Dendritic cell treated with granulocyte-macrophage colony-stimulating factor and Interleukin-4, amounts not matched to agents 40 ng/mL and 50 ng/mL, for 4 days (primary cell): ENCODE measurements at regions not wholly inside any gene's neighbourhood (a gene's known extent, or its start where the extent isn't known, plus 50 kb on each side); places are given as distances from the start of the nearest gene placed in this dataset.

Experiments
- H3K27ac Mint-ChIP-seq: one replicate; pipeline ENCODE4 v1.8.0; 2022; ENCODE audit warnings: mild to moderate bottlenecking, mixed read lengths
- H3K27me3 Mint-ChIP-seq: one replicate; pipeline ENCODE4 v1.8.0; 2022; ENCODE audit warnings: mild to moderate bottlenecking, mixed read lengths
- H3K36me3 Mint-ChIP-seq: one replicate; pipeline ENCODE4 v1.8.0; 2022; ENCODE audit warnings: low read depth, mixed read lengths
- H3K4me1 Mint-ChIP-seq: one replicate; pipeline ENCODE4 v1.8.0; 2022; ENCODE audit warnings: low read depth, mixed read lengths
- H3K4me3 Mint-ChIP-seq: one replicate; pipeline ENCODE4 v1.8.0; 2022; ENCODE audit warnings: mild to moderate bottlenecking, moderate library complexity, mixed read lengths
- H3K9me3 Mint-ChIP-seq: one replicate; pipeline ENCODE4 v1.8.0; 2022; ENCODE audit warnings: mixed read lengths
- intact Hi-C: fragments of 100-400 bp; cut with micrococcal nuclease; formaldehyde crosslinking; loops from one replicate; pipeline ENCODE4 v1.15.0; 2022

GRCh38 chr5:54927097-54927746 is 58.2 kb downstream of the ESM1 start:
- intact Hi-C loops = no loop called here
- H3K27me3 Mint-ChIP-seq = no peaks in the 10 kb centered on the region
- H3K4me3 Mint-ChIP-seq = no peak overlapping the region
- no peaks in the 10 kb centered on the region for H3K4me1 Mint-ChIP-seq
- no peak overlapping the region for H3K27ac Mint-ChIP-seq
- peaks cover 20% of the 10 kb centered on the region for H3K9me3 Mint-ChIP-seq
- no peaks in the 10 kb centered on the region for H3K36me3 Mint-ChIP-seq

GRCh38 chr5:54924487-54924886 is 60.9 kb downstream of the ESM1 start:
- H3K27ac Mint-ChIP-seq = no peak overlapping the region
- H3K9me3 Mint-ChIP-seq = peaks cover 20% of the 10 kb centered on the region
- intact Hi-C loops = no loop called here
- no peaks in the 10 kb centered on the region for H3K36me3 Mint-ChIP-seq
- no peak overlapping the region for H3K4me3 Mint-ChIP-seq
- H3K27me3 Mint-ChIP-seq = peaks cover 6% of the 10 kb centered on the region
- H3K4me1 Mint-ChIP-seq = no peaks in the 10 kb centered on the region

GRCh38 chr5:54917323-54917722 is 68.1 kb downstream of the ESM1 start:
- intact Hi-C loops = no loop called here
- H3K36me3 Mint-ChIP-seq = no peaks in the 10 kb centered on the region
- no peak overlapping the region for H3K4me3 Mint-ChIP-seq
- H3K27me3 Mint-ChIP-seq = peaks cover 19% of the 10 kb centered on the region
- H3K4me1 Mint-ChIP-seq = no peaks in the 10 kb centered on the region
- H3K9me3 Mint-ChIP-seq = no peaks in the 10 kb centered on the region
- no peak overlapping the region for H3K27ac Mint-ChIP-seq

GRCh38 chr5:54915466-54916027 is 69.8 kb downstream of the ESM1 start:
- peaks cover 22% of the 10 kb centered on the region for H3K27me3 Mint-ChIP-seq
- no peak overlapping the region for H3K27ac Mint-ChIP-seq
- H3K4me1 Mint-ChIP-seq = no peaks in the 10 kb centered on the region
- H3K36me3 Mint-ChIP-seq = no peaks in the 10 kb centered on the region
- no peak overlapping the region for H3K4me3 Mint-ChIP-seq
- no peaks in the 10 kb centered on the region for H3K9me3 Mint-ChIP-seq
- intact Hi-C loops = no loop called here

GRCh38 chr5:54912021-54912420 is 73.4 kb downstream of the ESM1 start:
- H3K27ac Mint-ChIP-seq = no peak overlapping the region
- no peaks in the 10 kb centered on the region for H3K4me1 Mint-ChIP-seq
- intact Hi-C loops = no loop called here
- H3K27me3 Mint-ChIP-seq = peaks cover 21% of the 10 kb centered on the region
- no peaks in the 10 kb centered on the region for H3K36me3 Mint-ChIP-seq
- no peak overlapping the region for H3K4me3 Mint-ChIP-seq
- H3K9me3 Mint-ChIP-seq = no peaks in the 10 kb centered on the region

- intact Hi-C loops = no loop called here
- Mint-ChIP-seq H3K4me3 (no peak overlapping the region), H3K27ac (no peak overlapping the region), H3K4me1 (no peaks in the 10 kb centered on the region), H3K9me3 (no peaks in the 10 kb centered on the region), H3K36me3 (no peaks in the 10 kb centered on the region), H3K27me3 (peaks cover 19% of the 10 kb centered on the region)
These were observed 75.2 kb downstream of the ESM1 start for GRCh38 chr5:54909911-54910870.

- Mint-ChIP-seq H3K36me3 (no peaks in the 10 kb centered on the region), H3K9me3 (no peaks in the 10 kb centered on the region), H3K27ac (no peak overlapping the region), H3K27me3 (peaks cover 19% of the 10 kb centered on the region), H3K4me3 (no peak overlapping the region), H3K4me1 (no peaks in the 10 kb centered on the region)
- intact Hi-C loops = no loop called here
These were observed 76.4 kb downstream of the ESM1 start for GRCh38 chr5:54908774-54909525.

GRCh38 chr5:54905942-54906537 is 79.4 kb downstream of the ESM1 start:
- intact Hi-C loops = loop anchor here (1.0 kb wide), 1 partner anchor 240 kb away; no protein-coding TSS in a partner anchor
- Mint-ChIP-seq H3K4me1 (peaks cover 11% of the 10 kb centered on the region), H3K27ac (no peak overlapping the region), H3K36me3 (no peaks in the 10 kb centered on the region), H3K4me3 (no peak overlapping the region), H3K9me3 (no peaks in the 10 kb centered on the region), H3K27me3 (peaks cover 11% of the 10 kb centered on the region)

- no peak overlapping the region for H3K4me3 Mint-ChIP-seq
- intact Hi-C loops = no loop called here
These were observed 80.1 kb downstream of the ESM1 start for GRCh38 chr5:54905246-54905795.

GRCh38 chr5:54904425-54904824 is 81.0 kb downstream of the ESM1 start:
- Mint-ChIP-seq H3K36me3 (no peaks in the 10 kb centered on the region), H3K4me3 (no peak overlapping the region), H3K27me3 (peaks cover 10% of the 10 kb centered on the region), H3K4me1 (peaks cover 21% of the 10 kb centered on the region), H3K27ac (no peak overlapping the region), H3K9me3 (no peaks in the 10 kb centered on the region)
- intact Hi-C loops = no loop called here

More at GRCh38 chr5:54905246-54905795, 80.1 kb downstream of the ESM1 start:
- Mint-ChIP-seq H3K4me1 (peaks cover 18% of the 10 kb centered on the region), H3K9me3 (no peaks in the 10 kb centered on the region), H3K27ac (no peak overlapping the region), H3K27me3 (peaks cover 10% of the 10 kb centered on the region), H3K36me3 (no peaks in the 10 kb centered on the region)

GRCh38 chr5:54902791-54903473 is 82.5 kb downstream of the ESM1 start:
- intact Hi-C loops = no loop called here
- H3K4me3 Mint-ChIP-seq = no peak overlapping the region
- H3K9me3 Mint-ChIP-seq = no peaks in the 10 kb centered on the region
- H3K4me1 Mint-ChIP-seq = peaks cover 21% of the 10 kb centered on the region
- H3K27ac Mint-ChIP-seq = no peak overlapping the region
- H3K27me3 Mint-ChIP-seq = peaks cover 2% of the 10 kb centered on the region
- no peaks in the 10 kb centered on the region for H3K36me3 Mint-ChIP-seq

- Mint-ChIP-seq H3K9me3 (no peaks in the 10 kb centered on the region), H3K36me3 (no peaks in the 10 kb centered on the region), H3K4me1 (peaks cover 21% of the 10 kb centered on the region), H3K4me3 (no peak overlapping the region), H3K27me3 (peaks cover 3% of the 10 kb centered on the region), H3K27ac (no peak overlapping the region)
- intact Hi-C loops = no loop called here
These were observed 84.2 kb downstream of the ESM1 start for GRCh38 chr5:54900984-54901725.
